Cardiac muscle cell (in vitro differentiated cells and primary cell): ENCODE measurements at regions not wholly inside any gene's neighbourhood (a gene's known extent, or its start where the extent isn't known, plus 50 kb on each side); places are given as distances from the start of the nearest gene placed in this dataset.

Experiments used
- DNase-seq, 2 donors: peaks; one replicate each; pipeline versions ENCODE4 v3.0.0 to v3.0.0-alpha.2; 2010 to 2017; ENCODE audit warnings: low read depth in 1 of 2, low spot score in 1 of 2
- H3K27ac ChIP-seq: fragments of 200-600 bp; sonication (generic); 2 replicates; pipeline ENCODE4 v1.5.1; 2016
- H3K27me3 ChIP-seq: fragments of 200-600 bp; sonication (generic); 2 replicates; pipeline ENCODE4 v1.6.0; 2016; ENCODE audit warnings: control low read depth
- H3K36me3 ChIP-seq: fragments of 200-600 bp; sonication (generic); 2 replicates; pipeline ENCODE4 v1.5.1; 2016; ENCODE audit warnings: control low read depth
- H3K4me1 ChIP-seq: fragments of 200-600 bp; sonication (generic); 2 replicates; pipeline ENCODE4 v1.8.1; 2017; ENCODE audit warnings: low read depth, mild to moderate bottlenecking, mixed run types
- H3K4me3 ChIP-seq: fragments of 200-600 bp; sonication (generic); 2 replicates; pipeline ENCODE4 v1.5.1; 2016; ENCODE audit warnings: mild to moderate bottlenecking
- H3K9me3 ChIP-seq: fragments of 200-600 bp; sonication (generic); 2 replicates; pipeline ENCODE4 v1.5.1; 2017; ENCODE audit warnings: low read depth, mild to moderate bottlenecking, control low read depth
- TF ChIP-seq, protein P1 (sequence below): IDR thresholded peaks from 2 replicates; pipeline ENCODE4 v1.5.1; 2012; ENCODE audit warnings: low read depth, mild to moderate bottlenecking, low read length

DNA sequence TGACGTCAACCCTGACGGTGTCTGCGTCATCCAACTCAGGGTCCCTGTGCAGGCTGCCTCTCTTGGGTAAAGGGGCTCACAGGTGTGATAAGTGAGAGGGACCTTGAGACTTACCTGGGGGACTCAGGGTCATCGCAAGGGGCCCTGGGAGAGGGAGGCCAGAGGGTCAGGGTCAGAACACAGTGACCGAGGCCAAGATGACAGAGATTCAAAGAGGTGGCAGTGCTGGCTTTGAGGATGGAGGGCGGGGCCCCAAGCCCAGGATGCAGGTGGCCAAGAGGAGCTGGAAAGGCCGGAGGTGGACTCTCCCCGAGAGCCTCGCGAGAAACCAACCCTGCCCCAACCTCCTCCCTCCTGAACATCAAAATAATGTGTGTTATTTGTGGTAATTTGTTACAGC, 165.2 kb upstream of the PPP2R2D start:
- TF ChIP-seq, protein P1, sequence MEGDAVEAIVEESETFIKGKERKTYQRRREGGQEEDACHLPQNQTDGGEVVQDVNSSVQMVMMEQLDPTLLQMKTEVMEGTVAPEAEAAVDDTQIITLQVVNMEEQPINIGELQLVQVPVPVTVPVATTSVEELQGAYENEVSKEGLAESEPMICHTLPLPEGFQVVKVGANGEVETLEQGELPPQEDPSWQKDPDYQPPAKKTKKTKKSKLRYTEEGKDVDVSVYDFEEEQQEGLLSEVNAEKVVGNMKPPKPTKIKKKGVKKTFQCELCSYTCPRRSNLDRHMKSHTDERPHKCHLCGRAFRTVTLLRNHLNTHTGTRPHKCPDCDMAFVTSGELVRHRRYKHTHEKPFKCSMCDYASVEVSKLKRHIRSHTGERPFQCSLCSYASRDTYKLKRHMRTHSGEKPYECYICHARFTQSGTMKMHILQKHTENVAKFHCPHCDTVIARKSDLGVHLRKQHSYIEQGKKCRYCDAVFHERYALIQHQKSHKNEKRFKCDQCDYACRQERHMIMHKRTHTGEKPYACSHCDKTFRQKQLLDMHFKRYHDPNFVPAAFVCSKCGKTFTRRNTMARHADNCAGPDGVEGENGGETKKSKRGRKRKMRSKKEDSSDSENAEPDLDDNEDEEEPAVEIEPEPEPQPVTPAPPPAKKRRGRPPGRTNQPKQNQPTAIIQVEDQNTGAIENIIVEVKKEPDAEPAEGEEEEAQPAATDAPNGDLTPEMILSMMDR: no peak
- no peak for DNase-seq
- no peak overlapping the region for H3K4me3 ChIP-seq
- H3K27ac ChIP-seq: no peak overlapping the region
- H3K36me3 ChIP-seq: no peaks in the 10 kb centered on the region
- no peaks in the 10 kb centered on the region for H3K4me1 ChIP-seq
- no peaks in the 10 kb centered on the region for H3K9me3 ChIP-seq
- H3K27me3 ChIP-seq: no peaks in the 10 kb centered on the region

DNA sequence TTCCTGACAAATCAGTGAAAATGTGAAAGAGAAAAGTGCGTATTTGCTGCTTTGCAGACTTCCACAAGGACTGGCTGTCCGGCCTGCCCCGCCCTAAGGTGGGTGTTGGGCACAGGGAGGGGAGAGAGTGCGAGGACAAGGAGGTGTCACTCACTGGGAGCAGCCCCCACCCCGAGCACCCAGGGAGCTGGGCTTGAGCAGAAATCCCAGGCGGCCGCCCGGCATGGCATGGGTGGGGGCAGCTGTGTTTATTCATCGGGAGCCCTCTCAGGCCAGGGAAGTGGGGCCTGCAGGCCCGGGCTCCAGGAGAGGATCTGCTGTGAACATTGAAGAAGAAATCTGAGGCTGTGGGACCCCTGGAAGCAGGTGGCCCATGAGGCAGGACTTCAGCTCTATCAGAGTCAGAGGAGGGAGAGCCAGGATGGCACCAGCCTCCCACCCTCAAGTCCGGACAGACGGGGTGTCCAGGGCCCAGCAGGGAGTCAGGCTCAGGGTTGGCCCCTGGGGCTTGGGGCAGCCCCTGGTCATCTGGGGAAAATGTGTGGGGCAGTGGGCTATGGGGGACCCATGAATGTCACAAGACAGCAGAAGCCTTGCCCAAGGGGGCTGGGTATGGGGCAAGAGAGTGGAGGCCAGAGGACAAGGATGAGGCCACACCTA, 164.4 kb upstream of the PPP2R2D start:
- no peak overlapping the region for H3K27ac ChIP-seq
- no peaks in the 10 kb centered on the region for H3K4me1 ChIP-seq
- no peak overlapping the region for H3K4me3 ChIP-seq
- no peaks in the 10 kb centered on the region for H3K27me3 ChIP-seq
- DNase-seq: no peak
- no peaks in the 10 kb centered on the region for H3K9me3 ChIP-seq
- TF ChIP-seq, protein P1: no peak
- no peaks in the 10 kb centered on the region for H3K36me3 ChIP-seq

DNA sequence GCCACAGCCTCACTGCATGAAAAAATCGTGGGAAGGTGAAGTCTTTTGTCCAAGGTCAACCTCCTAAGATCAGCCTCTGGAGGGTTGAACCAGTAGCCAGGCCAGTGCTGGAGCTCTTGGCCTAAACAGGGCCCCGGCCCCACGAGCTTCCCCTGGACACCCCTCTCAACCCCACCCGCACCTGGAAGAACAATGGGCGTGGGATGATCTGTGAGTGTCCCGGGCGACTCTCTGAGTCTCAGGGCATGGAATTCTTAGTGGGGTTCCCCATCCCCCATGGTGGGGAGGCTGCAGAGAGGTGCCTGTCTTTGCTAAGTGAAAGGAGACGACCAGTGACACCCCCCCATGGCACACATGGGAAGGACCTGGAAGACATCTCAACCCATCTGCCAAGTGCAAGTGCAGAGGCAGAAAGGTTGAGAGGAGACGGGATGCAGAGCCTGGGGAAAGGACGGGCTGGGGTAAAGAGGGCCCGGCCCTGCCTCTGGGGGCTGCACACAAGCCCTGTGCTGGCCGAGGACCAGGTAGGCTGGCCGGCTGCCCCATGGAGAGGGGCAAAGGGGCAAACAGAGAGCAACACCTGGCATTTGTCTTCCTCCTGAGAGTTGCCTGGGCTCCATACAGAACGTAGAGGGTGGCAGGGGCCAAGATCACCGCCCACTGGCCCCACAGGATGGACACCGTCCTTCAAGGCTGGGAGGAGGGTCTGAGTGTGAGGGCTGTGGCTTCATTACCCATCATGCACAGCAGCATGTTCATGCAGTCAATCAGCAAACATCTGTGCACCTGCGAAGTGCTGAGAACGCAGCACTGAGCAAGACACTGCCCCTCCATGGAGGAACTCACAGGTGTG, 163.0 kb upstream of the PPP2R2D start:
- TF ChIP-seq, protein P1: no peak
- Histone ChIP-seq H3K4me3 (no peak overlapping the region), H3K4me1 (no peaks in the 10 kb centered on the region), H3K36me3 (no peaks in the 10 kb centered on the region), H3K27me3 (no peaks in the 10 kb centered on the region), H3K27ac (no peak overlapping the region), H3K9me3 (no peaks in the 10 kb centered on the region)
- no peak for DNase-seq

DNA sequence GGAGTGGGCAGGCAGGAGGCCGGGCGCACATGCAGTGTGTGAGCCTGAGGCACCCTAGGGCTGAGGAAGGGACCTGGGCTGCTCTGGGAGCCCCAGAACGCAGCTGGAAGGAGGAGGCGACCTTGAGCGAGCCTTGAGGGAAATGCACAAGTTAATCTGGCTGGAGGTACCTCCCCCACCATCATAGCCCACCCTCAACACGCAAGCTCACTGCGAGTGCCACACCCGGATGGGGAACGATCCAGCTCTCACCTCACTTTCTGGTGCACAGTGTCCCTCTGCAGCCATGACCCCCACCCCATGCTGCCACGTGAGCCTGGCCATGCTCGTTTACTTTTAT, 162.4 kb upstream of the PPP2R2D start:
- H3K4me3 ChIP-seq: no peak overlapping the region
- H3K27me3 ChIP-seq: no peaks in the 10 kb centered on the region
- no peaks in the 10 kb centered on the region for H3K36me3 ChIP-seq
- H3K27ac ChIP-seq: no peak overlapping the region
- H3K9me3 ChIP-seq: no peaks in the 10 kb centered on the region
- TF ChIP-seq, protein P1: no peak
- H3K4me1 ChIP-seq: no peaks in the 10 kb centered on the region
- DNase-seq: no peak

DNA sequence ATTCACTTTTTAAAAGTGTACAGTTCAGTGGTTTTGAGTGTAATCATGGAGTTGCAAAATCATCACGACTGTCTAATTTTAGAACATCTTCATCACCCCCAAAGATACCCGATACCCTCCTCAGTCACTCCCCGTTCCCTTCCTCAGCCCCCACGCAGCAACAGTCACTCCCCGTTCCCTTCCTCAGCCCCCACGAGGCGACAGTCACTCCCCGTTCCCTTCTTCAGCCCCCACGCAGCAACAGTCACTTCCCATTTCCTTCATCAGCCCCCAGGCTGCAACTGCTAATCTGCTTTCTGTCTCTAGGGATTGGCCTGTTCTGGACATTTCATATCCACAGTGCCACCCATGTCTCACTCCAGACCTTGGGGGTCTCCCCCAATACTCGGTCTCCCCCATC, 161.6 kb upstream of the PPP2R2D start:
- no peak overlapping the region for H3K27ac ChIP-seq
- no peak for DNase-seq
- no peak overlapping the region for H3K4me3 ChIP-seq
- TF ChIP-seq, protein P1: no peak
- no peaks in the 10 kb centered on the region for H3K4me1 ChIP-seq
- H3K9me3 ChIP-seq: no peaks in the 10 kb centered on the region
- no peaks in the 10 kb centered on the region for H3K36me3 ChIP-seq
- no peaks in the 10 kb centered on the region for H3K27me3 ChIP-seq
